GM20000 (cell line): ENCODE measurements at regions not wholly inside any gene's neighbourhood (a gene's known extent, or its start where the extent isn't known, plus 50 kb on each side); places are given as distances from the start of the nearest gene placed in this dataset.
A peak's percentile ranks its signal among the peaks of the same experiment; 100 is the strongest.

Source experiments
- DNase-seq: peaks from one replicate; pipeline ENCODE4 v3.0.0; 2012; ENCODE audit warnings: low spot score
- CTCF ChIP-seq: IDR thresholded peaks from 2 replicates; pipeline ENCODE4 v1.5.1; 2012; ENCODE audit warnings: mild to moderate bottlenecking, control low read depth; ENCODE audit errors: extremely low read depth, missing control alignments

DNA sequence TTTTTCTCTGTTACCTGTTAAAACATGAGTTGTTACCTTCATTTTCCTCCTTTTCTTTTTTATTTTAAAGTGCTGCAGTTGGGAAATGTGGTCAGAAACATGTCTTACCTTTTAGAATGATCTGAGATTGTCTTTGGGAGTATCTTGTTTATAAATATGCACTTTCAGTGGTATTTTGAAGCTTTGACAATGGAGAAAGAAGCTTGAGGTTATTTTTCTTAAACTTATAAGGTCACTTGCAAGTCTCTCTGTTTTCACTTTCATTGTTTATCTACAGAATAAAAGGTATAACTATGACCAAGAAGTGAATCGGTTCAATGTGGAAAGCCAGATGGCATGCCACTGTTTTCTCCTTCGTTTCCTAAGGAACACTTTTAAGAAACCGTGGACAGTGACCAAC, 167.5 kb upstream of the SLC7A11 start:
- TF ChIP-seq CTCF = no peak
- no peak for DNase-seq

- DNase-seq = no peak
- no peak for TF ChIP-seq CTCF
Observed at GRCh38 chr4:138408758-138409157, 166.6 kb upstream of the SLC7A11 start.

GRCh38 chr4:138407329-138407728, 165.2 kb upstream of the SLC7A11 start:
- TF ChIP-seq CTCF = no peak
- DNase-seq = no peak

GRCh38 chr4:138406876-138407275, 164.7 kb upstream of the SLC7A11 start:
- TF ChIP-seq CTCF = no peak
- DNase-seq = no peak

GRCh38 chr4:138405934-138406567, 163.9 kb upstream of the SLC7A11 start:
- no peak for DNase-seq
- no peak for TF ChIP-seq CTCF

DNA sequence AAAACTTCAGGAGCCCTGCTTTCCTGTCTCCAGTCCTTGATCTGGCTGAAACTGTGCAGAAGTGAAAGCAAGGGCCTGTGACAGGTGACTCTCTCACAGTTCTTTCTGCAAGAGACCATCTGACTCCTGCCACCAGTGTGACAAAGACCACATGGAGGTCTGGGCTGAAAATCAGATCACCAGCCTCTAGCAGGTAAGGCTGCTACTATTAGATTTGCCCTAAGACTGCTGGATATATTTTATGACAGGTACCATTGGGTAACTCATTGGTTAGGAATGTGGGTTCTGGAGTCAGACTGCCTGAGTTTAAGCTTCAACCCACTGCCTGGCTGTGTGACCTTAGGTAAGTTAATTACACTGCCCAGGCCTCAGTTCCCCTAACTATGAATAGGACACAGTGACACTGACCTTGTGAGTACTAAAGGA, 163.3 kb upstream of the SLC7A11 start:
- no peak for TF ChIP-seq CTCF
- peak; percentile 13 for DNase-seq

GRCh38 chr4:138404801-138405200, 162.7 kb upstream of the SLC7A11 start:
- TF ChIP-seq CTCF = no peak
- no peak for DNase-seq
